Breast epithelium (tissue), 4 donors: ENCODE measurements at regions not wholly inside any gene's neighbourhood (a gene's known extent, or its start where the extent isn't known, plus 50 kb on each side); places are given as distances from the start of the nearest gene placed in this dataset.

Experiments
- DNase-seq, 2 donors: peaks; one replicate each; pipeline ENCODE4 v3.0.0-alpha.2; 2019; ENCODE audit warnings: low spot score in 2 of 2
- H3K27ac ChIP-seq, 2 donors: fragments of 200-600 bp; sonication (generic) in 1 of 2; one replicate each; pipeline ENCODE4 v1.5.1; 2016 to 2019; ENCODE audit warnings: mild to moderate bottlenecking in 1 of 2
- H3K27me3 ChIP-seq, 2 donors: fragments of 200-600 bp; sonication (generic) in 1 of 2; one replicate each; pipeline versions ENCODE4 v1.5.1 to v1.6.0; 2017 to 2019; ENCODE audit warnings: control low read depth in 1 of 2, mild to moderate bottlenecking in 1 of 2
- H3K36me3 ChIP-seq: fragments of 200-600 bp; one replicate; pipeline ENCODE4 v1.5.1; 2019
- H3K4me1 ChIP-seq, 2 donors: fragments of 200-600 bp; sonication (generic); one replicate each; pipeline ENCODE4 v1.5.1; 2016 to 2019; ENCODE audit warnings: control low read depth in 1 of 2
- H3K4me3 ChIP-seq, 3 donors: fragments of 200-600 bp; sonication (generic); 1 replicate in 2 of 3; 2 replicates in 1 of 3; pipeline ENCODE4 v1.5.1; 2016 to 2019; ENCODE audit warnings: mild to moderate bottlenecking in 3 of 3, moderate library complexity in 2 of 3
- H3K9me3 ChIP-seq, 2 donors: fragments of 200-600 bp; sonication (generic) in 1 of 2; one replicate each; pipeline ENCODE4 v1.5.1; 2016 to 2019; ENCODE audit warnings: control low read depth in 1 of 2
- POLR2A ChIP-seq: fragments of 450-650 bp; IDR thresholded peaks from one replicate; pipeline ENCODE4 v1.6.1; 2016; ENCODE audit warnings: antibody characterized with exemption, mild to moderate bottlenecking, moderate library complexity
- POLR2AphosphoS5 ChIP-seq, 3 donors: sonication (generic); formaldehyde crosslinking; IDR thresholded peaks; one replicate each; pipeline ENCODE4 v1.6.1; 2017; ENCODE audit warnings: antibody characterized with exemption in 3 of 3
- intact Hi-C: fragments of 100-400 bp; cut with DNase I; formaldehyde crosslinking; loops from one replicate; pipeline ENCODE4 v1.15.1; 2023; ENCODE audit warnings: low total_unique reads
- TF ChIP-seq, protein P1 (sequence below), 3 donors: fragments of 450-650 bp; IDR thresholded peaks; one replicate each; pipeline ENCODE4 v1.5.1; 2016 to 2017; ENCODE audit warnings: antibody characterized with exemption in 3 of 3, mild to moderate bottlenecking in 3 of 3, moderate library complexity in 3 of 3

DNA sequence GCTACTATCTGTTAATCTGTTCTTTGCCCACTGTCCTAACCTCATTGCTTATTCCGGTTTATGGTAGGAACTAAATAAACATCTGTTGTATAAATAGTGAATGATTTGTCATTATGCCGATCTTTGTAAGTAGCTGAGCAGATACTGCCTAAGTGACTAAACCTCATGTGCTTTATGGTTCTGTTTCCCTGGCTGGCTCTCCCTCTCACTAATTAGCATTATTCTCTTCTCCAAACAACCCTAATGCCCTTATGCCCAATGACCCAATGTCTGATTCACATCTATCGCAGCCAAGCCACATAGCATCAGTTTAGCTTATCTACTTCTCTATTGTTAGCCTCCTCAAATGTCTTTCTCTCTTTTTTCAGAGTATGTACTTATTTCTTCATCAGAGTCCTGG, 462.3 kb upstream of the POT1 start:
- no peak overlapping the region for H3K4me3 ChIP-seq
- H3K4me1 ChIP-seq: no peaks in the 10 kb centered on the region
- no peak for DNase-seq
- TF ChIP-seq, protein P1, sequence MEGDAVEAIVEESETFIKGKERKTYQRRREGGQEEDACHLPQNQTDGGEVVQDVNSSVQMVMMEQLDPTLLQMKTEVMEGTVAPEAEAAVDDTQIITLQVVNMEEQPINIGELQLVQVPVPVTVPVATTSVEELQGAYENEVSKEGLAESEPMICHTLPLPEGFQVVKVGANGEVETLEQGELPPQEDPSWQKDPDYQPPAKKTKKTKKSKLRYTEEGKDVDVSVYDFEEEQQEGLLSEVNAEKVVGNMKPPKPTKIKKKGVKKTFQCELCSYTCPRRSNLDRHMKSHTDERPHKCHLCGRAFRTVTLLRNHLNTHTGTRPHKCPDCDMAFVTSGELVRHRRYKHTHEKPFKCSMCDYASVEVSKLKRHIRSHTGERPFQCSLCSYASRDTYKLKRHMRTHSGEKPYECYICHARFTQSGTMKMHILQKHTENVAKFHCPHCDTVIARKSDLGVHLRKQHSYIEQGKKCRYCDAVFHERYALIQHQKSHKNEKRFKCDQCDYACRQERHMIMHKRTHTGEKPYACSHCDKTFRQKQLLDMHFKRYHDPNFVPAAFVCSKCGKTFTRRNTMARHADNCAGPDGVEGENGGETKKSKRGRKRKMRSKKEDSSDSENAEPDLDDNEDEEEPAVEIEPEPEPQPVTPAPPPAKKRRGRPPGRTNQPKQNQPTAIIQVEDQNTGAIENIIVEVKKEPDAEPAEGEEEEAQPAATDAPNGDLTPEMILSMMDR (IDR thresholded peaks at IDR 0.05): no peak
- TF ChIP-seq POLR2A (no peak), POLR2AphosphoS5 (IDR thresholded peaks at IDR 0.05) (no peak)
- no peaks in the 10 kb centered on the region for H3K27me3 ChIP-seq
- H3K9me3 ChIP-seq: no peaks in the 10 kb centered on the region
- no peaks in the 10 kb centered on the region for H3K36me3 ChIP-seq
- intact Hi-C loops: no loop called here
- no peak overlapping the region for H3K27ac ChIP-seq

DNA sequence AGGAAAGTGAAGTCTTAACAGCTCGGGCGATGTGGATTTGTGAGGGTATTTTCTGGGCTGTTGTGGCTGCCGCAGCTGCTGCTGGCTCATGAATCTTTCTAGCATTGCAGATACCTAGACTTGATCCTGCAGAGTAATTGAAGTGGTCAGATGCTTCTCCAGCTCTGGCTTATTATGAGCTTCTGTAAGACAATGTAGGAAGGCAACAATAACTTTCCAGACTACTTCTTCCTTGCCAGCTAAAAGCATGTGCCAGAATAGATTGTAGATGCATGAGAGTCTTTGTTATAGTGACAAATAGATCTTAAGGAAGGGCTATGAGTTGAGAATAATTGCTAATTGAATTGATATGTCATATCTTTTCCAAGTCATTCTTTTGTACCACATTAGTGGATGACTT, 461.4 kb upstream of the POT1 start:
- H3K9me3 ChIP-seq: no peaks in the 10 kb centered on the region
- no peak for TF ChIP-seq POLR2A
- H3K27me3 ChIP-seq: no peaks in the 10 kb centered on the region
- no peak overlapping the region for H3K4me3 ChIP-seq
- no peaks in the 10 kb centered on the region for H3K36me3 ChIP-seq
- no peaks in the 10 kb centered on the region for H3K4me1 ChIP-seq
- H3K27ac ChIP-seq: no peak overlapping the region
- DNase-seq: no peak
- intact Hi-C loops: no loop called here

DNA sequence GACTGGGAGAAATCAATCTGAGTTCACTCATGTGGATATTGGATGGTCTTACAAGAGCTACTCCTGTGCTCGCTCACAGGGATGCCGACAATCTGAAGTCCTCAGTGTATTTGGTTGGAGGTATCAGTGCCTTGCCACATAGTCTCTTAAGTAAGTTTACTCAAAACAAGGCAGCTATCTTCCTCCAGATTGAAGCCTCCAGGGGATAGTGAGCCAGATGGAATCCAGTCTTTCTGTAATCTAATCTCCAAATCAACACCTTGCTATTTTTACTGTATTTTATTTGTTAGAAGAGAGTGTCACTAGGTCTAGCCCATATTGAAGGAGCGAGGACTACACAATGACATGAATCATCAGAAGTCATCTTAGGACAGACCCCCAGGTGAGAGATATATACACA, 456.6 kb upstream of the POT1 start:
- intact Hi-C loops: no loop called here
- Histone ChIP-seq H3K9me3 (peaks cover 0 to 13% of the 10 kb centered on the region in 2 donors), H3K27ac (no peak overlapping the region), H3K4me3 (no peak overlapping the region), H3K27me3 (no peaks in the 10 kb centered on the region), H3K36me3 (no peaks in the 10 kb centered on the region), H3K4me1 (no peaks in the 10 kb centered on the region)
- no peak for DNase-seq
- no peak for TF ChIP-seq POLR2AphosphoS5 (IDR thresholded peaks at IDR 0.05)
- TF ChIP-seq, protein P1 (IDR thresholded peaks at IDR 0.05): no peak
- no peak for TF ChIP-seq POLR2A

DNA sequence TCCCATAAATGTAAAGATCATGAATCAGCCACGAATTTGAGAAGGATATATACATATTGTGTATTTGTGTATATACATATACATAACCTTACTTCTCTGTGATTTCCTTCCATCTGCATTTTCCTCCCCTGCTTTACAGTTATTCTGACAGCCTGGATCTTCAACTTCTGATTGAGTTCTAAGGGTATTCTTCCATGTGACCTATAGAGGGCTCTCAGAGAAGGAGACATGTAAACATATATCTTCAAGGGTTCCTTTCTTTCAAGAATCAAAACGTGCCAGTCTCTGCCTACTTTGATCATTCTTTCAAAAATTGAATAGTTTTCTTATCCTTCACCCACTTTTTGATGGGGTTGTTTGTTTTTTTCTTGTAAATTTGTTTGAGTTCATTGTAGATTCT, 453.7 kb upstream of the POT1 start:
- Histone ChIP-seq H3K4me3 (no peak overlapping the region), H3K27ac (no peak overlapping the region), H3K27me3 (no peaks in the 10 kb centered on the region), H3K9me3 (peaks cover 0 to 13% of the 10 kb centered on the region in 2 donors), H3K4me1 (no peaks in the 10 kb centered on the region), H3K36me3 (no peaks in the 10 kb centered on the region)
- no peak for DNase-seq
- no peak for TF ChIP-seq POLR2A
- TF ChIP-seq POLR2AphosphoS5 (IDR thresholded peaks at IDR 0.05): no peak
- TF ChIP-seq, protein P1 (IDR thresholded peaks at IDR 0.05): no peak
- intact Hi-C loops: no loop called here

DNA sequence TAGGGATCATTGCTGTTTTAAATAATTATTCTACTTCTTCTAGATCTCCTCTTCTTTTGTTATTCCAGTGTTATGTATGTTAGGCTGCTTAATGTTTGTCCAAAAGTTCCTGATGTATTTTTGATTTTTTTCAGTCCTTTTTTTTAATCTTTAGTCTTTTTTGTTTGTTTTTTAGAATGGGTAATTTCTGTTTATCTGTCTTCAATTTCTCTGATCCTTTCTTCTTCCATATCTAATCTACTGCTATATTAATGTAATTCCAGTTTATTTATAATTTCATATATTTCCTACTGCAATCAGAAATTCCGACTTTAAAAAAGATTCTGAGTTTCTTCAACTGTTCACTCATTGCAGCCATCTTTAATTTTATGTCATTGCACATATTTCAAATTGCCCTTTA, 452.8 kb upstream of the POT1 start:
- intact Hi-C loops: no loop called here
- TF ChIP-seq POLR2A (no peak), POLR2AphosphoS5 (IDR thresholded peaks at IDR 0.05) (no peak)
- TF ChIP-seq, protein P1 (IDR thresholded peaks at IDR 0.05): no peak
- Histone ChIP-seq H3K4me1 (no peaks in the 10 kb centered on the region), H3K4me3 (no peak overlapping the region), H3K27me3 (no peaks in the 10 kb centered on the region), H3K36me3 (no peaks in the 10 kb centered on the region), H3K27ac (no peak overlapping the region), H3K9me3 (peaks cover 0 to 13% of the 10 kb centered on the region in 2 donors)
- DNase-seq: no peak

DNA sequence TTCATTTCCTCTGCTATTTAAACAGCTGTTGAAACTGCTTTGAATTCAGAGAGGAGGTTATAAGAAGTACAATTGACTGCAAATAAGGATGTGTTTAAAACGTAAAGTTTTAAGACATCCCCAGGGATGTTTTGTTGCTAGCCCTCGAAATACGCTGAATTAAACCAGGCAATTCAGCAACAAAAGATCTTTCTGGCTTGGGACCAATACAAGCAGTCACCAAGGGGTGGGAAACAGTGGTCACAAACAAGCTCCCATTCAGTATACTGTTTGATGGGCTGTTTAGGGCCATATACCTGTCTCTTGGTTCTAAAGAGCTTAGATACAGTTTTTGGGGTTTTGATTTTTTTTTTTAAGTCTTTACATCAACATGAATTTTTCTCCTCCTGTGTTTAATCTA, 446.3 kb upstream of the POT1 start:
- TF ChIP-seq, protein P1 (IDR thresholded peaks at IDR 0.05): no peak
- TF ChIP-seq POLR2AphosphoS5 (IDR thresholded peaks at IDR 0.05) (no peak), POLR2A (no peak)

More for the DNA sequence above, 446.3 kb upstream of the POT1 start:
- intact Hi-C loops: no loop called here
- H3K27me3 ChIP-seq: no peaks in the 10 kb centered on the region
- no peak for DNase-seq
- no peaks in the 10 kb centered on the region for H3K9me3 ChIP-seq
- no peaks in the 10 kb centered on the region for H3K36me3 ChIP-seq
- H3K4me3 ChIP-seq: no peak overlapping the region
- no peaks in the 10 kb centered on the region for H3K4me1 ChIP-seq
- no peak overlapping the region for H3K27ac ChIP-seq
